ENCODE measurements at regions not wholly inside any gene's neighbourhood (a gene's known extent, or its start where the extent isn't known, plus 50 kb on each side); places are given as distances from the start of the nearest gene placed in this dataset.
"Not testable (repeated sequence)": the region's sequence is repeated elsewhere in the genome, so short reads cannot be mapped to it uniquely, and the experiment has no call there.

- not testable (repeated sequence) for DNase-seq
Observed at GRCh38 chr13:58385336-58385735, 753.8 kb downstream of the PCDH17 start.

DNA sequence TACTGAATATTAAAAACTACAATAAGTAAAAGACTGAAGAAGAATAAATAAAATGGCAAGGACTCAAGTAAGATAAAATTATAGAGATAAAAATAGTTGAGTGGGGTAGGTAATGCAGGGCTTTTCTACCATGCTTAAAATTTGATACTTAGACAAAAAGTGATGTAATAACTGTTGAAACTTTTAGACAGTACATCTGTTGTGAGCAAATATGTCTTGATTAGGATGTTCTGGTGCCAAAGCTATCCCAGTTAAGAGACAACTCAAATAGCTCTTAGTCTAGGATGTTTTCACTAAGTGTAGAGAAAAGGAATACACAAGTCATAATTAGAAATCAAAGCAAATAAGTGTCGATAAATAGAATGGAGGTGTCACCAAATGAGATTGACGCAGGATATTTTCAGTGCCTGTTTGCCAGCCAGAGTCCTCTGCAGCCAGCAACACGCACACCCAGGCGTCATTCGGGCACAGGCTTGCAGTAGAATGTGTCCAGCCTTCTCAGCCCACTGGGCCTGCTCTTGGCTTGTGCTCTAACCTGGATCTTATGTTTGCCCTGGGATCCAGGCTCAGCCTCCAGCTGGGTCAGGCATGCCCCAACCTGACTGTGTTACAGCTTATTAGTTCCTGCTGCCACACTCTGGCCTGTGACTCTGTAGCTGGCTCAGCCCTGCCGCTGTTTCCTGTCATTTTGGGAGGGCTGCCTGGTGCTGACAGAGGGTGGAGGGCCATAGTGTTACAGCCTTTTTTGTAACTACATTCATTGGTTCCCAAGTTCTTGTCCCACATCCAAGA is 766.2 kb downstream of the PCDH17 start:
- DNase-seq: no peak

DNA sequence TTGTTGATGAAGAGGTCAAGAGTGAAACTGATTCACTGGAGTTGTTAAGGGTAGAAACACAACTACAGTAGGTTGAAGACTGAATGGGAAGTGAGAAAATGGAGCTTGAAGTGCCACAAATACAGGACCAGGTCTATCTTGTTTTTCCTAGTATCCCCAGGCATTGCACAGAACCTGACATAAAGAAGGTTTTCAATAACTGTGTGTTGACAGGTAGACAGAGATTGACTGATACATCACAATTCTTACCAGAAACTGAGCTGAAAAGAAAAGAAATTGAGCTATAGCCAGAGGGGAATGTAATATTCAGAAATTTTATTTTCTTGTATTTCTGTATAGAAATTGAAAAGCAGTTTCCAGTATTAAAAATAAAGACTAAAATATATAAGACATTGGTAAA is 767.7 kb downstream of the PCDH17 start:
- no peak for DNase-seq

- DNase-seq: no peak
Observed at GRCh38 chr13:58406545-58406944, 775.0 kb downstream of the PCDH17 start.

GRCh38 chr13:58429917-58430316 is 798.4 kb downstream of the PCDH17 start:
- DNase-seq: no peak

GRCh38 chr13:58434943-58435342 is 803.4 kb downstream of the PCDH17 start:
- DNase-seq: no peak

GRCh38 chr13:58437427-58437826 is 805.9 kb downstream of the PCDH17 start:
- DNase-seq: no peak

DNA sequence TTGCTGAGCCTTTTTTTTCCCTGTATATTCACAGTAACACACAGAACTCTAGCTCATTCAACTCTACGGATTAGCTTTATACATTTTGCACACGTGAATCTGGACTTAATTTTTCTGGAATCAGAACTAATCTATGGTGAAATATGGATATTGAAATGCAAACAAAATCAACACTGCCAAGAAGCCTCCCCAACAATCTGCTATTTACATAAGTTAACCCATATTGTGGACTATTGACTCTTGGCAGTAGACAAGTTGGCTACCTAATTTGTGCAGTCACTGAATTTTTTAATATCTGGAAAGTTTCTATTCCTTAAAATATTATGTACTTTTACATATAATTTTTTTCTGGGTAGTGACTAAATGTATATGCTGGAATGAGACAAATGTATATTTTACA is 815.4 kb downstream of the PCDH17 start:
- DNase-seq: no peak

GRCh38 chr13:58452123-58452623 is 820.6 kb downstream of the PCDH17 start:
- no peak for DNase-seq

DNA sequence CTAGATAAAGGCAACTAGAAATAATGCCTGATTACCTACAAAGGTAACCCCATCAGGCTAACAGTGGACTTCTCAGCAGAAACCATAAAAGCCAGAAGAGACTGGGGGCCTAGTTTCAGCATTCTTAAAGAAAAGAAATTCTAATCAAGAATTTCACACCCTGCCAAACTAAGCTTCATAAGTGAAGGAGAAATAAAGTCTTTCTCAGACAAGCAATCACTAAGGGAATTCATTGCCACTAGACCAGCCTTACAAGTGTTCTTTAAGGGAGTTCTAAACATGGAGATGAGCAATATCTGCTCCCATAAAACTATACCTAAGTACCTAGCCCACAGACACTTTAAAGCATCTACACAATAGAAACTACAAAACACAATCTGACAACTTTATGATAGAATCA is 823.5 kb downstream of the PCDH17 start:
- no peak for DNase-seq

- DNase-seq: no peak
Observed at GRCh38 chr13:58461217-58461616, 829.7 kb downstream of the PCDH17 start.

DNA sequence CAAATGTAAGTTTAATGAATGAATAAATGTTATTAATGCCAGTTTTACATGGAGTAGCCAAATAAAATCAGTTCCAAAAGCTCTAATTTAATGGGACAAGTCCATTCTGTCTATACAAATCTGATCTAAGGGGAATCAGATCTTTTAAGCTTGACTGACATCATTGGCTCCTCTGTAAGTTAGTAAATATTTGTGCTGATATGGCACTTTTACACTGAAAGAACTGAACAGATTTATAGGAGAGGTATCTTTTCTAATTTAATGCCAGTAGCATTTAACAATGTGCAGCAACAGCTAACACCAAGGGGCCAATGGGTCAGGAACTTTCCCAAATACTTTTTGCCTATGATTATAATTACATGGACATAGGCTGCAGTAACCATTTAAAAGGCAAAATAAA is 832.3 kb downstream of the PCDH17 start:
- DNase-seq: no peak

DNA sequence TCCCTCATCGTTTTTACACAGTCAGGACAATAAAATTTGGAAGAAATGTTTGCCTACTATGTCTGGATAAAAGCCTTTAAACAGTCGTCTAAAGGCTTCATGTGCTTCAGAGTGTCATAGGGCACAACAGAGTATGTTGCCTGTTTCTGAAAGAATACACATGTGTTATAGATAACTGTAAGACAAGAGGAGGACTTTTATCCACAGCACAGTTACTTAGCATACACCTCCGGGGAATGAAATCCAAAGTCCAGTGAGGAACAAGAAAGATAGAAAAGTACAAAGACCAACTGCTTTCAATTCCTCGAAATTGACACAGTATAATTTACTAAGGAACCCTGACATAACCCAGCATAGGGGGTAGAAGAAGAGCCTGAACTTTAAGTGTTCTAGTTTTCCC is 835.6 kb downstream of the PCDH17 start:
- DNase-seq: no peak

- DNase-seq: no peak
Observed at GRCh38 chr13:58472483-58472882, 840.9 kb downstream of the PCDH17 start.

DNA sequence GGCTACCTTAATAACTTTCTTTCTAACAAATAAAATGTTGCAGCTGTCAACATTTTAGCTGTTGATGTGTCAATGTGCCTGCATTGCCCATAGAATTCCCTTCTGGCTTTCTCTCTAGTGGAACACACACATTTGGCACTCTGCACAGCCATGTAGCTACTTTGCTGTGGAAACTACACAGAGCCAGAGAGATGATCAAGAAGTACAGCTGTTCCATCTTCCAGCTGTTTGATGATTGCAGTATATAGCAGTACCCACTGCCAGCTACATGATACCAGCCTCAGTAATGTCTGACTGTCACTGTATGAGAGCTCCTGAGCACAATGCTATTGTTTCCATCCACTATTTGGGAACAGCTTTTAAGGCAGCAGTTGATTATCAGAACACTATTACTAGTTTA is 843.0 kb downstream of the PCDH17 start:
- no peak for DNase-seq

DNA sequence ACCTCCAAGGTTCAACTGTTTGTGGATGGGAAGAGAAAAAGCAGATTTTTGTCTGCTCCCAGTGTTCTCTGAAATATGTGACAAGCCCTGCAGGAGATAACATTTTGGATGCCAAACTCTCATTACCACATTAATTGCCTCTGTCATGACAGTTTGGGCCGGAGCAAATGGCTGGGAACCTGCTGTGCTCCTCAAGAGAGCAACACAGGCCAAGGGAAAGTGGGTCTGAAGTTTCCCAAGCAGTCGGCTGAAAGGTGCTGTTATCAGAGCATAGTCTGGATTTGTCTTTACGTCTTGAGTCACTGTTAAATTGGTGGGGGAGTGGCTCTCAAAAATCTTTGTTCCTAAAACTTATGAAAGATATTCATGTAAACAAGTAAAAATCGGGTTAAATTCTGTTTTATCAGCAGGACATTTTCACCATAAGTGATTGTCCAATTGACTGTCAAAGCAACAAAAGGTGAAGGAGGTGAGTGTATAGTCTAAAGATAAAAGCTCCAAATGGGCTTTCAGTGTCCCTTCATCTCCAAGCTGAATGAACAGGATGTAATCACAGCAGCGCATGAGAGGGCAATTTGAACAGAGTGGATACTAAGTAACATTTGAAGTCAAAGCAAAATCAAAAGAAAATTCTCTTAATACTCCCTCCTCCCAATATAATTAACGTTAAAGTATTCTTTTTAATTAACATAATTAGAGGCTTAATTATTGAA is 844.8 kb downstream of the PCDH17 start:
- DNase-seq: no peak

DNA sequence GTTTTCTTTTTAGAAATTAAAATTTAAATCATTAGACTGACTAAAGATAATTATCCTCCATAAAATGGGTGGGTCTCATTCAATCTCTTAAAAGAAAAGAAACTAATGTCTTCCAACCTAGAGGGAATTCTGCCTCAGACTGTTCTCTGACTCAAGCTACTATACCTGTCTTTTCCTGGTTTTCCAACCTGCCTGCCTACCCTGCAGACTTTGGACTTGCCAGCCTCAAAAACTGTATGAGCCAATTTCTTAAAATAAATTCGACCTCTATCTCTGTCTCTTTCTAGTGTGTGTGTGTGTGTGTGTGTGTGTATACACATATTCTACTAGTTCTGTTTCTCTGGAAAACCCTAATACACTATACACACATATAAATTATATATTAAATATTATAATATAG is 847.3 kb downstream of the PCDH17 start:
- no peak for DNase-seq

- no peak for DNase-seq
Observed at GRCh38 chr13:58480061-58480460, 848.5 kb downstream of the PCDH17 start.

GRCh38 chr13:58488251-58488650 is 856.7 kb downstream of the PCDH17 start:
- DNase-seq: no peak

DNA sequence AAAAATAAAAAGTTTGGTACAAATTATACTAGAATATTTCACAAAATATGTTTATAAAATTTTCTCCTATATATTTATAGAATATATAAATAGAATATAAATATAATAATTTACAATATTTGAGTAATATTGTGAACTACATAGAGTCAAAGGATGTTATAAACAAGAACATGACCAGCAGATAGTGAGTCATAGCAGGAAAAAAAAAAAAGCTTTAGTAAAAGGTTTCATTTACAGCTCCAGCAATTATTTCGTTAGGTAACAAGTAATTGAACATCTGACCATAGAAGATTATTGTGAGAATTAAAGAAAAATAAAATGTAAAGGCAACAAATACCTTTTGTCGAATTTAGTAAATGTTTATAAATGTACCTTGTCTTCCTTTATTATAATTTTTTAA is 864.1 kb downstream of the PCDH17 start:
- no peak for DNase-seq

- DNase-seq: no peak
Observed at GRCh38 chr13:58500938-58501337, 869.4 kb downstream of the PCDH17 start.

GRCh38 chr13:58504202-58504700 is 872.7 kb downstream of the PCDH17 start:
- DNase-seq: not testable (repeated sequence)

- DNase-seq: not testable (repeated sequence)
Observed at GRCh38 chr13:58505262-58505920, 873.8 kb downstream of the PCDH17 start.

- DNase-seq: no peak
Observed at GRCh38 chr13:58528351-58528750, 896.8 kb downstream of the PCDH17 start.

All from NCI-H510A treated with DMSO at 0.1 percent for 48 hours (cell line).